ENCODE measurements at regions not wholly inside any gene's neighbourhood (a gene's known extent, or its start where the extent isn't known, plus 50 kb on each side); places are given as distances from the start of the nearest gene placed in this dataset.

- TF ChIP-seq CTCF (IDR thresholded peaks at IDR 0.05; ENCODE audit: insufficient read depth, low read depth, low read length): no peak
- no peak for TF ChIP-seq EZH2 (IDR thresholded peaks at IDR 0.05; ENCODE audit: insufficient read depth, low read length)
These were observed 215.5 kb upstream of the RGMB start for GRCh38 chr5:98557916-98558315.
